ENCODE measurements at regions not wholly inside any gene's neighbourhood (a gene's known extent, or its start where the extent isn't known, plus 50 kb on each side); places are given as distances from the start of the nearest gene placed in this dataset.

GRCh38 chr13:99800951-99801350 is 170.6 kb downstream of the ZIC5 start:
- Histone ChIP-seq H3K36me3 (ENCODE audit: control insufficient read depth, insufficient read depth, low read length) (no peaks in the 10 kb centered on the region), H3K4me1 (no peaks in the 10 kb centered on the region), H3K27me3 (replicated peaks; ENCODE audit: control insufficient read depth, insufficient read depth, low read length) (no peaks in the 10 kb centered on the region), H3K9me3 (no peaks in the 10 kb centered on the region), H3K4me3 (ENCODE audit: low read depth, low read length) (no peak overlapping the region)
- Mint-ChIP-seq H3K27ac (ENCODE audit: unreplicated experiment) (no peak overlapping the region), H3K27me3 (ENCODE audit: insufficient read depth, unreplicated experiment) (peaks cover 4% of the 10 kb centered on the region), H3K9me3 (ENCODE audit: unreplicated experiment) (no peaks in the 10 kb centered on the region), H3K4me3 (ENCODE audit: unreplicated experiment) (no peak overlapping the region), H3K4me1 (ENCODE audit: low read depth, unreplicated experiment) (no peaks in the 10 kb centered on the region), H3K36me3 (ENCODE audit: insufficient read depth, unreplicated experiment) (no peaks in the 10 kb centered on the region)
- DNase-seq, result no peak
- intact Hi-C loops (cut with micrococcal nuclease; ENCODE audit: unreplicated experiment), result no loop called here
- POLR2A ChIA-PET, result no interaction called here
- TF ChIP-seq CTCF (IDR thresholded peaks at IDR 0.05; ENCODE audit: insufficient read depth in 1 of 2, low read depth in 1 of 2, low read length in 1 of 2, severe bottlenecking in 1 of 2, unreplicated experiment in 1 of 2), result no peak
- BruUV-seq (replicated peaks), result no TSS peak
- CTCF ChIA-PET, result no interaction called here

GRCh38 chr13:99800011-99800410 is 171.6 kb downstream of the ZIC5 start:
- Histone ChIP-seq H3K9me3 (no peaks in the 10 kb centered on the region), H3K4me1 (no peaks in the 10 kb centered on the region), H3K27me3 (replicated peaks; ENCODE audit: control insufficient read depth, insufficient read depth, low read length) (no peaks in the 10 kb centered on the region), H3K36me3 (ENCODE audit: control insufficient read depth, insufficient read depth, low read length) (no peaks in the 10 kb centered on the region), H3K4me3 (ENCODE audit: low read depth, low read length) (no peak overlapping the region)
- no peaks in the 10 kb centered on the region for H3K9me3 Mint-ChIP-seq (ENCODE audit: unreplicated experiment)
- no peak for TF ChIP-seq CTCF (IDR thresholded peaks at IDR 0.05; ENCODE audit: insufficient read depth in 1 of 2, low read depth in 1 of 2, low read length in 1 of 2, severe bottlenecking in 1 of 2, unreplicated experiment in 1 of 2)
- no TSS peak for BruUV-seq (replicated peaks)
- no peak overlapping the region for H3K27ac Mint-ChIP-seq (ENCODE audit: unreplicated experiment)
- POLR2A ChIA-PET, result no interaction called here
- no peaks in the 10 kb centered on the region for H3K4me1 Mint-ChIP-seq (ENCODE audit: low read depth, unreplicated experiment)
- no peak overlapping the region for H3K4me3 Mint-ChIP-seq (ENCODE audit: unreplicated experiment)
- intact Hi-C loops (cut with micrococcal nuclease; ENCODE audit: unreplicated experiment), result no loop called here
- no peaks in the 10 kb centered on the region for H3K36me3 Mint-ChIP-seq (ENCODE audit: insufficient read depth, unreplicated experiment)
- no peak for DNase-seq
- CTCF ChIA-PET, result no interaction called here
- H3K27me3 Mint-ChIP-seq (ENCODE audit: insufficient read depth, unreplicated experiment), result peaks cover under 1% of the 10 kb centered on the region

- no peak overlapping the region for H3K4me3 Mint-ChIP-seq (ENCODE audit: unreplicated experiment)
- ChIA-PET CTCF (no interaction called here), POLR2A (no interaction called here)
- no peaks in the 10 kb centered on the region for H3K27me3 Mint-ChIP-seq (ENCODE audit: insufficient read depth, unreplicated experiment)
- Histone ChIP-seq H3K9me3 (no peaks in the 10 kb centered on the region), H3K4me3 (ENCODE audit: low read depth, low read length) (no peak overlapping the region), H3K36me3 (ENCODE audit: control insufficient read depth, insufficient read depth, low read length) (no peaks in the 10 kb centered on the region), H3K27me3 (replicated peaks; ENCODE audit: control insufficient read depth, insufficient read depth, low read length) (no peaks in the 10 kb centered on the region), H3K4me1 (no peaks in the 10 kb centered on the region)
- no peak overlapping the region for H3K27ac Mint-ChIP-seq (ENCODE audit: unreplicated experiment)
- H3K4me1 Mint-ChIP-seq (ENCODE audit: low read depth, unreplicated experiment), result no peaks in the 10 kb centered on the region
- intact Hi-C loops (cut with micrococcal nuclease; ENCODE audit: unreplicated experiment), result no loop called here
- BruUV-seq (replicated peaks), result no TSS peak
- no peak for DNase-seq
- no peak for TF ChIP-seq CTCF (IDR thresholded peaks at IDR 0.05; ENCODE audit: insufficient read depth in 1 of 2, low read depth in 1 of 2, low read length in 1 of 2, severe bottlenecking in 1 of 2, unreplicated experiment in 1 of 2)
- no peaks in the 10 kb centered on the region for H3K9me3 Mint-ChIP-seq (ENCODE audit: unreplicated experiment)
- no peaks in the 10 kb centered on the region for H3K36me3 Mint-ChIP-seq (ENCODE audit: insufficient read depth, unreplicated experiment)
Measured at GRCh38 chr13:99798756-99799155, 172.8 kb downstream of the ZIC5 start.
